ENCODE measurements at regions not wholly inside any gene's neighbourhood (a gene's known extent, or its start where the extent isn't known, plus 50 kb on each side); places are given as distances from the start of the nearest gene placed in this dataset.

DNA sequence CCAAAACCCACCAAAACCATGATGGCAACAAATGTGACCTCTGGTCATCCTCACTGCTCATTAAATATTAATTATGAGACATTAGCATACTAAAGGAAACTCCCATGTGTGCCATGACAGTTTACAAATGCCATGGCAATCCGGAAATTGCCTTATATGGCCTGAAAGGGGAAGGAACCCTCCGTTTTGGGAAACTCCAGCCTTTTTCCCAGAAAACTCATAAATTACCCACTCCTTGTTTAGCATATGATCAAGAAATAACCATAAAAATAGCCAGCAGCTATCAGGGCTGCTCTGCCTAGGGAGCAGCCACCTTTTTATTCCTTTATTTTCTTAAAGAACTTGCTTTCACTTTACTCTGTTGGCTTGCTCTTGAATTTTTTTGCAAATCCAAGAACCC, 992.7 kb downstream of the NTRK3 start:
- no peak for DNase-seq (ENCODE audit: low read depth, low spot score)

DNA sequence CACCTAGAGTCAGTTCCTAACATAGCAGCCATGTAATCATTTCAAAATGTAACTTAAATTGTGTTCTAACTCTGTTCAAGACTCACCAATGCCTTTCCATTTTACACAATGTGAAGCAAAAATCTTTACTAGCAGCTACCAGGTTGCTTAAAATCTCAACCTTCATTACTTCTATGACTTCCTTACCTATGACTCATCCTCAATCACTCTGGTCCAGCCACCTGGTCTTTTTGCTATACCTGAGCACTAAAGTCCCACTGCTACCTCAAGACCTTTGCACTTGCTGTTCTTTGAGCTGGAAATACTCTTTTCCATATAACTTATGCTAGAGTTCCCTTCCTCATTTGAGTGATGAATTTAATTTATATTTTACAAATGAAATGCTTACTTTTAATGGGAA, 993.2 kb downstream of the NTRK3 start:
- DNase-seq (ENCODE audit: low read depth, low spot score): no peak

DNA sequence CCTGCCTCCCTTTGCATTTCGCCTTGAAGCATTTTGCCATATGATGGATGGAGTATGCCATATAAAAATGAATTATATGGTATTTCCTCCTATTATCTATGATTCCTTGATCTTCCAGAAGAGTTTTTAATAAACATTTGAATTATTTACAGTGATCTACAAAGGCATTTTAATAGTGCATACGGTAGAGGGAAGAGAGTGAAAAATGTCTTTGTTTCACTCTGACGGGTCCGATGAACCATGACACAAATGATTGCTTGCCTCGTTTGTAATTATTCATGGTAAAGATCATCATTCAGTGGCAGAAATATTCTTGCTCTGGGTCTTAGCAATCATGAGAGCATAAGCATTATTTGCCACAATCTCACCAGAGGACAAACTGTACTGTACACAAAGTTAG, 1010.9 kb downstream of the NTRK3 start:
- DNase-seq (ENCODE audit: low read depth, low spot score): no peak

DNA sequence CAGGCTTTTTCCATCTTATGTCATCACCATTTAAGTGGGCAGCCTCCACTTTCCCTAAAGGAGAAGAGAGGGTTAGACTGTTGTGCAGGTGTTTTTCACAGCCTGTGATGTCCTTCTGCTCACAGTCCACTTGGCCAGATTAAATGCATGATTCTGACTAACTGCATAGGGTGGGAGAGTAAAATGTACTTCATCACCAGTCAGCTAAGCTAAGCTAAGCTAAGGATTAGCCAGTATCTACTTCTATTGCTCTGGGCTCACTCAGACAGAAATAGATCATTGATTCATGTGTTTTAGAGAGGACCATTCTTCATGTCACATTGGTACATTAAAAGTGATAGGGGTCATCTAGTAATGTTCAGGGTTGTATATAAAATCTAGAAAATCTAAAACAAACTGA, 1013.1 kb downstream of the NTRK3 start:
- DNase-seq (ENCODE audit: low read depth, low spot score): no peak

DNA sequence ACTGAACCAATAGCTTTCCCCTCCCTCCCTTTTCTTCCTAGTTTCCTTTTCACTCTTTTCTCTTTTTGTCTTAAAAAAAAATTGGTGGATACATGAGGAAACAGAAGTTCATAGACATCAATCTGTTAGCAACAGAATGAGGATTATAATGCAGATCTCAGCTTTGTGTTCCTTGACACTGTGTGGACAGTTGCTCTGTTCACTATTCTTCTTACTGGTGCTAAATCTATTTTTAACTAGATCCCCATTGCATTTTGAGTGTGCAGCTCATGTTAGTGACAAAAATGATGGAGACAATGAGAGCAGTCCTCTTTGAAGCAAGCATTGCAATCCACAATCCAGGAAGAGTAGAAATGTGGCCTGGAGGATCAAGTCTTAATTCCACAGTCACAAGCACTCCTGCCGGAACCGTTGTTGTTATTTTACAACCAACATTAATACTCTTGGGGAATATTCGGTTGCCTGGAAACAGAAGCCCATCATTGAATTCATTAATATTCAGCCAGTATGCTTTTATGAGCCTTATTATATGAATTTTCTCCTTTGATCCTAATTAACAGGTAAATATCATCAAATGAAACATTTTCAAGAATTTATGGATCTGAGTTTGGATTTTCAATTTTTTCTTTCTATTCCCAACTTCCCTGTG, 1016.8 kb downstream of the NTRK3 start:
- DNase-seq (ENCODE audit: low read depth, low spot score): no peak

DNA sequence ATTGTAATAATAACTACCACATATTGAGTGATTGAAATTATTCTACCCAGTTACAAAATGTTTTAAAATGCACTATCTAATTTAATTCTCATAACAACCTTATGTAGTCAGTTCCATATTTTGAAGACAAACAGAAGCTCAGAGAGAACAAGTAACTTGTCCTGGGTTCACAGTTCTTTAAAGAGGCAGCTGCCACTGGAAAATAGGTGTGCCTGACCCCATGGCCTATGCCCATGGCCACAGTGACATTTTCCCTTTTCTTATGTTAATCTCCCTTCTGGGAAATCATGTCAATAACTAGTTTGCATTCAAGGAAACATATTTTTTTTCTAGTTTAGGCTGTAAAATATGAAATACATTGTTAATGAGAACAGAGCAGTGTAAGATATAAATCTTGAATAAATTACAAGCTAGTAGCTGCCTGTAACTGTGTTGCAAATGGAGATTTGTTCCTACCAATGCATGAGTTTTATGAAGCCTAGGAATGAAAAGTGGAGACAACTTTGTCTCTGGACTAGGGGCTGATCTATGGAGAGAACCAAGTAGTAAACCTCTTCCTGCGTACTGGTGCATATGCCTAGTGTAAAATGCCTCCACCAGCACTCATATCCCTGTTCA, 1018.0 kb downstream of the NTRK3 start:
- no peak for DNase-seq (ENCODE audit: low read depth, low spot score)

DNA sequence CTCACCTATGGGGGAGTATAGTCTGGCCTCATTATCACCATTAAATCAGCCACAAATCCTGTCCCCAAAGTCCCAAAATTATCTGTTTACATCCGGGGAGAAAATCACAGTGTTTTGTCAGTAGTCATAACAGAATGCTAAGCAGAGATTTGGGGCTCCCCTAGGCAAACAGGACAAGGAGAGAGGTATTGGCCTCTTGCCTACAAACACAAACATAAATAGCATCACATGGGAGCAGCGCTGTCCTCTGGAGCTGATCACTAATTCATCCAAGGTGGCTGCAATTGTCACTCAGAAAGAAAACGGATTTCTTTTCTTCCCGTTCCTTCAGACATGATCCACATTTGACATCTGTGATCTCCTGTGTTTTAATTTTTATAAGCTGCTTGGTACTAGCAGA, 1028.1 kb downstream of the NTRK3 start:
- no peak for DNase-seq (ENCODE audit: low read depth, low spot score)

DNA sequence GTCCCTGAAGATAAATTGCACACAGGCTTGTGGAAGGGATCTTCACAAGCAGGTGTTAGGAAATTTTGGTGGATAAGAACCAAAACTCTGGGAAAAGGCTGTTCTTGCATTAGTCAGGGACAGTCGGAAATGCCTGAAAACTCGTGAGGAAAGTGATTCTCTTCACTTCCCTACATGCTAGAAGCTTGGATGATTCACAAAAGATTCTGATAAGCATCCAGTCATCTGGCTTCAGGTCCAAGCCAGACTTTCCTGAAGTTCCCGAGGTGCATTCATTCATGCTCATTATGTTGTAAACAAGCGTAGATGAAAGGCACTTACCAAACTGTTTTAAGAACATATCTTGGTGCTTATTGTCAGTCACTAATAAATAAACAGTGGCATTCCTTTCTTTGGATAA, 1028.7 kb downstream of the NTRK3 start:
- no peak for DNase-seq (ENCODE audit: low read depth, low spot score)

DNA sequence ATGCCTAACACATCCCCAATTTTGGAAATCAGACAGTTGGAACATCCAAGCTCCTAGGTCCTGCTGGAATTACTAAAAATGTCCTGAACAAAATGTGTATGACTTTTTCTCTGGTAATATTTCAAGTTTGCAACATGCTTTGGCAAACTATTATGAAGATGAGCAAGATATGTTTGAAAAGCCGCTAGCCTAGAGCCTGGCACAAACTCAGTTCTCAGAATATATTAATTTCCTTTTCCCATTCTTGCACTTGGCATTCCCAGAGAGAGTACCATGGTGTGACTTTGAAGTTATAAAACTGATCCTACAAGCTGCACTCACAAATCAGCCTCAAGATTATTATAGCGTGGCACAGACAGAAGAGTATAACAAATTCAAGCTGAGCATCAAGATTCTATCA, 1031.1 kb downstream of the NTRK3 start:
- no peak for DNase-seq (ENCODE audit: low read depth, low spot score)

DNA sequence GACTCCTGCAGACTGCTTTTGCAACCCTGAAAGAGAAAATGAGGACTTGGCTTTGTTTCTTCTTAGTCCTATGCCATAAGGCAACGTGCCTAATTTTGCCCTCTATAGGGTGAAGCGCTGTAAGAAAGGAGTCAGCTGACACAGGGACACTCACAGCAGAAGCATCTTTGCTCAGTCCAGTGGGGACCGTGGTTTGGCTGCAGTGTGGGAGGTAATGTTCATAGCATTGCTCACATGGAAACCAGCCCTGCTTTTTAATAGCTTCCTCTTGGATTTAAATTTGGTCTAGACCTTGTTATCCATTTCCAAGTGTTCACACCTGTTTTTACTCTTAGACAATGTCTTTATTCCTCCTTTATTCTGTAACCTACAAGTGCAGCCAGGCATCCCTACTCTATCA, 1032.1 kb downstream of the NTRK3 start:
- DNase-seq (ENCODE audit: low read depth, low spot score): no peak

DNA sequence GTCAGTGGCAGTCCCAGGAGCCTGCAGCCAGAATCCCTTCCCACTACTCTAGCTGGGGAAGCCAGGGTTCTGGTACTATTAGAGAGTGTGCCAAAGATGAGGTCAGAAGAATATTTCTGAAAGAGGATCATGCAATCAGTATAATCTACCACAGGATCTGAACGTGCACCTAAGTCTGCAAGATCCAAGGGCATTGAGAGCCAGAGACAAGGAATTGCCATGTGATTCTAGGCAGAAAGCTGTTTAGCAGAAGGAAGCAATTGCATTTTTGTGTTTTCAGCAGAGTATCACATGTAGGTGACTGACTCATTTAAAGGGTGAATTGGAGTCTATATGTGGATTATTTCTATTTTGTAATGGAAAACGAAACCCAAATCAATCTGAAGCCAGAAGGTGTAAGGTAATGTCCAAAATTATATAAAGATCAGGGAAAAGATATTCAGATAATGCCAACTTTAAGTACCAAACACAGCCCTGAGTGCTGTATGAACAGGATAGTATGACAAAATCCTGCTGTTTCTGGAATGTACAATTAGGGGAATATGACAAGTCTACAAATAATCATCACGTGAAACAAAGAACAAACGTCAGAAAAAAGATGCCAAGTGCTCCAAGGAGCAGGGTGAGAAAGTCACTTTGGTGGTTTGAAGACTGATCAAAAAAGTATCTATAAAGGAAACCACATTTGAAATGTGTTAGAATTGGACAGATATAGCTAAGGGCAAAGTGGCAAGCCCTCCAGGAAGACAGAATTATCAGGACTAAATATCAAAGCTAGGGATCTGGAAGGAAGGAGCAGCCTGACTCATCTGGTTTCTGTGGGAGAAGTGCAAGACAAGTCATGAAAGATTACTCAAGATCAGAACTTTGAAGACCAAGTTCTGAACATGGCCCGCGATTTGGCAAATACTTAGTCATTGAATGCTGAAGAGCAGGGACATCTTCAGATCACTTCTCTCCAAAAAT, 1036.6 kb downstream of the NTRK3 start:
- no peak for DNase-seq (ENCODE audit: low read depth, low spot score)

DNA sequence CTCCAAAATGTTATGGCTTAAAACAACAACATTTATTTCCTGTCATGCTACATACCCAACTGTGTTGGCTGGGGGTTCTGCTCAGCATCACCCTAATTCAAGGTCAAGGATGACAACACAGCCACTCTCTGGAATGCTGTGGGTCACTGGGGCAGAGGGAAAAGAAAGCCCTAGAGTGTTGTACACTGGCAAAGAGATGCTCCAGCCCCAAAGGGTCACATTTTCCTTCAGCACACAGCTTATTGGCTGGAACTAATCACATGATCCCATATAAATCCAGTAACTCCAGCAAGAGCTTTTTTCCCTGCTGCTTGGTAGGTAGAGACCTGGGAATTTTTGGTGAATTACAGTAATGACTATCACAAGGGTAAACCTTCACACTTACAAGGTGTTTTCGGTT, 1041.4 kb downstream of the NTRK3 start:
- no peak for DNase-seq (ENCODE audit: low read depth, low spot score)

DNA sequence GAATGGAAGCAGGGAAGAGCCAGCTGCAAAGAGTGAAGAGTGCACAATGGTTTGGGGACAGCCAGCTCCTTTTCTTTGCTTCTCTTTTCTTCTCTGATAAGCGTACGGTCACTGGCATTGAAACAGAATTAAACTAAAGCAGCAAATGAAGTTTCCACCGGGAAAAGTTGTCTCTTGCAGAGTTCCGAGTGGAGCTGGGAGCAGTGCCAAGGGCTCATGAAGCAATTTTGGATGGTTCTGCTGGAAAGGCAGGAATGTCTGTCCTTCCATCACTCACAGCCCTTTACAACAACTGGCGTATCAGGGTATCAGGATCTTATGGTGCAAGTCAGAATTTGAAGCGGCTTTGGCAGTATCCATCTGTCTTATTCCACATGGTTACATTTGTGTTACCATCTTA, 1042.9 kb downstream of the NTRK3 start:
- DNase-seq (ENCODE audit: low read depth, low spot score): no peak

DNA sequence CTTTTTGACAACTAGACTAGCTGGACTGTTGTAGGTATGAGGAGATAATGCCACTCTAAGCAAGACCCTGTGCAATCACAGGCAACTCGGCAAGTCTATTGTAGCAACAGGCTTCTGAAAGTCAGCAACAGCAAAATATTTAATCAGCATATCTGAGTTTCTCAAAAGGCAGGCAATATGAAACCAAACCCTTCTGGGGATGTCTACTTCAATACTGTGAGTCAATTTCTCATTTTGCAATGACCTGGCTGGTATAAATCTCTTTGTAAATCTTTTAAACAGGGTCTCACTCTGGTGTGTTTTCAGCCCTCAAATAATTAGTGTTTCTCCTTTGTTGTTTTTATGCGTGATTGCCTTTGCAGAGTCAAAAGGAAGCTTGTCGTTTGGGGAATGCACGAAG, 1044.5 kb downstream of the NTRK3 start:
- no peak for DNase-seq (ENCODE audit: low read depth, low spot score)

DNA sequence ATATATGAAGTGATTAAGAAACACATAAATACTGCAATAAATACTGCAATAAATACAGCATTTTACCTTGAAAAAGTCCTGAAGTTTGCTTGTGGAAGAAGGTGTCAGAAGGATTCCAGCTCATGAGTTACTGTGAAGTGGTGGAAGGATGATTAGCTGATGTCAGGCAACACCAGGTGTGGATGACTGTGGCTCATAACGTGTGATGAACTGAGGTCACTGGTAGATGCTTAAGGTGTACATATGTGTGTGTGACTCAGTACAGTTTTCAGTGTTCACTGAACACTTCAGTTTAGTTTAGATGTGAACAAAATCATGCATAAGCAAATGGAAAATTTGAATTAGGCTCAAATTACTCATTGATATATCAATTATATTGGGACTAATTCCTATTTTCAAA, 1045.0 kb downstream of the NTRK3 start:
- DNase-seq (ENCODE audit: low read depth, low spot score): no peak

DNA sequence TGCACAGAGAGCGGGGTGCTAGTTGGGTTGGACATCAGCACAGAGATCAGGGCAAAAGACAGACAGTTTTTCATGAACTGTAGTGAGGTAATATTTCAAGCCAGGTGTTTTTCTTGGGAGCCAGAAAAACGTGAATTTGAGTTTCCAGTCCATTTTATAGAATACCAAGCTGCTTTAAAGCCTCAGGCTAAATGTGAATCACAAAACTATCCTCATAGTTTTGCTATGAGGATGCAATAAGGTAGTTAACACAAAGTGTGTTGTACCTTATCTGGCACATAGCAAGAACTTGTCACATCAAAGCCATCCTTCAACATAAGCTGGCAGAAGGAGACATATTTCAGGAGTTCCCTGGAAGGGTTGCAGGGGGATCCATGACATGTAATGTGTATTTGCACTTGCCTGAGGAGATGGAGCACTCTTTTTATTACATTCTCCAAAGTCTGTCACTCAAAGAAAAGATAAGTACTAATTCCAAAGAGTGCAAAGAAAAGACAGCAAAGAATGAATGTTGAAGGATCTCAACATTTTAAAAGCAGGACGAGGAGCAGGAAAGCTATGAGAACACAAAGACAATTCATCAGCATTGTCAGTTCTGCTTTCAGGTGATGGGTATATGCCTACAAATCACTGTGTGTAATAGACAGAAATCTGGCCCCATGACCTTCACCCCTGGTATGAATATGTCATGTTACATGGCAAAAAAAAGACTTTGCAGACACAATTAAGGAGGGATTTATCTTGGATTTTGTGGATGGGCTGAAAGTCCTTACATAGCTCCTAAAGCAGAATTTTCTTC, 1046.4 kb downstream of the NTRK3 start:
- no peak for DNase-seq (ENCODE audit: low read depth, low spot score)

DNA sequence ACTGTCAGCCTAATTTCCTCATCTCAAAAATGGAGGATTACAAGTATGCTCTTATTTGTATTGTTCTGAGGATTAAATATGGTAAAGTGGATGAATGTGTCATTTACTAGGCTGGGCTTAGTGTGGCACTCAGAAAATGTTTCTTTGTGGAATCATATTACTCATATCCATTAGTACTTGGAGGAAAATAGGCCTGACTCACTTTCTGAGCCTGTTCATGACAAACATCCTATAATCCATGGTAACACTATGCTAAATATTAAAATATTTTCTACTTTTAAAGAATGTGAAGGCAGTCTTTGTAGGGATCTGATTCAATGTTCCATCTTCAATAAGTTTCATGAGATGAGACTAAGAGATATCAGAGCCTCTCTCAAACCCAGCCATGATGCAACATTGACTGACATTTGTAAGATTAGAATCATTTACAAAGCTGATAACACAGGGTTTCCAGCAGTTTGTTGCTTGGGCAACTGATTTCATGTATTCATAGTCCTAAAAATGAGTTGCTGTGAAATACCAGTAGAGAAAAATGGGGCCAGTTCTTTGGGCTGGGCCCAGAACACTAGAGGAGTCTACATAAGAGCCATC, 1048.5 kb downstream of the NTRK3 start:
- no peak for DNase-seq (ENCODE audit: low read depth, low spot score)

DNA sequence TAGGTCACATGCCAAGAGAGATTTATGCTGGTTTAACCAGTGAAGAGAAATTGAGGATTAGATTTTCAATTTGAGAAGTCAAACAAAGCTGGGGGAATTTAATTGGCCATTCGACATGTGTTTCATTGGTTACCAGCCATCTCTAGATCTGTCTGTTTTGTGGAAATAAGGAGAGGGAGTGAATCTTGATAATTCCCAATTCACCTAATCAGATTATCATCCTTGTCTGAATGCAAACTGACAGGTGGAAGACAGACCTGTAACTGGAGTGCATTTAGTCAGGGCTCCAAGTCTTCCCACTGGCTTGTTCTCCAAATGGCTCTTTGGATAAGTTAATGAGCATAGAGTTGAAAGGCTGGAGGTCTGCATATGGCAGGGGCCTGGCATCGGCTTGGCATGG, 1049.3 kb downstream of the NTRK3 start:
- DNase-seq (ENCODE audit: low read depth, low spot score): no peak

DNA sequence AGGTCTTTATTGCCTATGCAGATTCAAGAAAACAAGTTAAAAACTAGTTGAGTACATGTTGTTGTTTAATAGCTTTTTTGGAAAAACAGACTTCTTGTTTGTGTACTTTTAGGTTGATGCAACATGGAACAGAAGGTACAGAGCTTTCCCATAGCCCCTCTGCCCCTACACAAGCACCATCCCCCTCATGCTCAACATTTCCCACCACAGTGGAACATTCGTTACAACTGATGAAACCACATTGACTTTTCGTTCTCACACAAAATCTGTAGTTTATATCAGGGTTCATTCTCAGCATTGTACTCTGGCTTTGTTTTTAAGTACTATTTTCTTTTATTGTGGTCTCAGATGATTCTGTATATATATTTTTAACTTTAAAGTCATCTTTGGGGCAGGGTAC, 1054.6 kb downstream of the NTRK3 start:
- DNase-seq (ENCODE audit: low read depth, low spot score): no peak

DNA sequence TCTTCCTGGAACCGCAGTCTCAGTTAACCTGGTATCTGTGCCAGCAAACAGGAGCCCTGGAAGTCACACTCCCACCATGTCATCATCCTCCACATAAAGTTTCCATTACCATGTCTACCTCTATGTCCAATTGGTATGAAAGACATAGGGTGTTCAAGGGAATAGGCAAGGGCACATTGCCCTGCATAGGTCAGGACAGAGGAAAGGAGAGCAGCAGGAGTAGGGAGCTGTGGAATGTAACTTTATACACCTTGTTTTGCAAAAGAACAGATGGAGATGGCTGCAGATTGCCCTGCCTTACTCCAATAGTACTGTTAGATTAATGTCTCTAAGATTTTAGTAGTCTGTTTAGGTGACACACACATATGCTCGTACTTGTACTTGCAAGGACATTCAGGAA, 1056.4 kb downstream of the NTRK3 start:
- DNase-seq (ENCODE audit: low read depth, low spot score): no peak

DNA sequence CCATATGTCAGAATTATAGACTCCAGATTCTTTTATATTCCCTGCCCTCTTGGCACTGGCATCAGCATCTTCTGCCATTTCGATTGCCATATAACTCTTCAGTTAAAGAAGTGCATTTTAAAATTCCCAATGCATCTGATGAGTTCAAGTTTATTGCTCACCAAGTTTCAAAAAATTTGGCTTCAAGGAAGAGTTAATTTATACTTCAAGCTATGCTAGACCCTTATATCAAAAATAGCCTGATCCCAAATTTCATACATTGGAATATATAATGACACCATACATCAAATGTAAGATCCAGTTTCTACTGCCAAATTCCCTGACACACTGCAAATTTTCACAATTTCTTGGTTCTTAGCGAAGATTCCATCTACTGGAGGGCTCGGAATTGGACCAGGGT, 1058.6 kb downstream of the NTRK3 start:
- DNase-seq (ENCODE audit: low read depth, low spot score): no peak
